Activated CD4-positive, alpha-beta T cell treated with anti-CD3 and anti-CD28 coated beads for 36 hours (primary cell): ENCODE measurements at regions not wholly inside any gene's neighbourhood (a gene's known extent, or its start where the extent isn't known, plus 50 kb on each side); places are given as distances from the start of the nearest gene placed in this dataset.

Experiments used
- ATAC-seq: fragments of 200-7000 bp; cut with Tn5 transposase; one replicate; pipeline ENCODE4 v1.10.0; 2021; ENCODE audit warnings: mild to moderate bottlenecking, moderate library complexity
- CTCF ChIA-PET: fragments of 350-600 bp; sonication (Branson Sonifier 250); formaldehyde crosslinking; loops from one replicate; lab custom pipeline; 2021; ENCODE audit warnings: antibody characterized with exemption; lab: Charles Lee
- POLR2A ChIA-PET: fragments of 350-600 bp; sonication (Branson Sonifier 250); formaldehyde crosslinking; loops from one replicate; lab custom pipeline; 2021; ENCODE audit warnings: antibody characterized with exemption, inconsistent platforms; lab: Charles Lee
- DNase-seq: peaks from one replicate; pipeline ENCODE4 v3.0.0-alpha.2; 2020
- H3K27ac Mint-ChIP-seq: one replicate; pipeline ENCODE4 v1.8.0; 2021; ENCODE audit warnings: mixed read lengths
- H3K27me3 Mint-ChIP-seq: one replicate; pipeline ENCODE4 v1.8.0; 2021; ENCODE audit warnings: mixed read lengths
- H3K36me3 Mint-ChIP-seq: one replicate; pipeline ENCODE4 v1.8.0; 2021; ENCODE audit warnings: low read depth, mixed read lengths
- H3K4me1 Mint-ChIP-seq: one replicate; pipeline ENCODE4 v1.8.0; 2021; ENCODE audit warnings: mixed read lengths
- H3K4me3 Mint-ChIP-seq: one replicate; pipeline ENCODE4 v1.8.0; 2021; ENCODE audit warnings: mild to moderate bottlenecking, moderate library complexity, mixed read lengths
- H3K9me3 Mint-ChIP-seq: one replicate; pipeline ENCODE4 v1.8.0; 2021; ENCODE audit warnings: low read depth, mixed read lengths
- intact Hi-C, 2 experiments: fragments of 100-400 bp; cut with DNase I in 1 of 2; cut with micrococcal nuclease in 1 of 2; formaldehyde crosslinking; loops; one replicate each; pipeline versions ENCODE4 v1.14.2 to v1.15.1; 2022 to 2024; cut with DNase I, micrococcal nuclease

GRCh38 chr2:16861530-16861929 is 195.9 kb upstream of the CYRIA start:
- Mint-ChIP-seq H3K36me3 (no peaks in the 10 kb centered on the region), H3K4me1 (no peaks in the 10 kb centered on the region), H3K9me3 (peaks cover 2% of the 10 kb centered on the region), H3K4me3 (no peak overlapping the region), H3K27me3 (no peaks in the 10 kb centered on the region), H3K27ac (no peak overlapping the region)
- ChIA-PET CTCF (no interaction called here), POLR2A (no interaction called here)
- DNase-seq: no peak
- intact Hi-C loops: no loop called here
- ATAC-seq: no peak

DNA sequence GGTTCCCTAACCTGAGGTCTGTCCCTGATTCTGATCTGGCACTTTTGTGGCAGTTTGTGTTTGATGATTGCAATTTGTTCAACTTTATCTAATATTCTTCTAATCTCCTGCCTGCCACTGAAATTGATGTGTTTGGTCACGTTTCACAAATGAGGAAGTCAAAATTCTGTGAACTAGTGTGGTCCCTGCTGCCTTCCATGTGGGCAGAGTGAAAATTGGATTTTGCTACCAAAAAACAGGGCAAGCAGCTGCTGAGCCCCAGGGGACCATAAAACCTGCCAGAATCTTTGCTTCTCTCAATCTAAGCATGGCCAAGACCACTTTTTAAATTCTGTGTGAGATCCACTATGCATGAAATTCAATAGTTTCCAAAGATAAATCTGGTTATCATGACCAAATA is 195.5 kb upstream of the CYRIA start:
- DNase-seq (no peak), ATAC-seq (no peak)
- Mint-ChIP-seq H3K9me3 (peaks cover 2% of the 10 kb centered on the region), H3K27me3 (no peaks in the 10 kb centered on the region), H3K36me3 (no peaks in the 10 kb centered on the region), H3K4me1 (no peaks in the 10 kb centered on the region), H3K27ac (no peak overlapping the region), H3K4me3 (no peak overlapping the region)
- CTCF ChIA-PET: no interaction called here
- intact Hi-C loops: no loop called here
- POLR2A ChIA-PET: no interaction called here

- Mint-ChIP-seq H3K4me3 (no peak overlapping the region), H3K27me3 (no peaks in the 10 kb centered on the region), H3K9me3 (peaks cover 2% of the 10 kb centered on the region), H3K36me3 (no peaks in the 10 kb centered on the region), H3K4me1 (no peaks in the 10 kb centered on the region), H3K27ac (no peak overlapping the region)
- intact Hi-C loops: no loop called here
- DNase-seq (no peak), ATAC-seq (no peak)
- ChIA-PET CTCF (no interaction called here), POLR2A (no interaction called here)
These were observed 195.0 kb upstream of the CYRIA start for GRCh38 chr2:16860627-16861026.

DNA sequence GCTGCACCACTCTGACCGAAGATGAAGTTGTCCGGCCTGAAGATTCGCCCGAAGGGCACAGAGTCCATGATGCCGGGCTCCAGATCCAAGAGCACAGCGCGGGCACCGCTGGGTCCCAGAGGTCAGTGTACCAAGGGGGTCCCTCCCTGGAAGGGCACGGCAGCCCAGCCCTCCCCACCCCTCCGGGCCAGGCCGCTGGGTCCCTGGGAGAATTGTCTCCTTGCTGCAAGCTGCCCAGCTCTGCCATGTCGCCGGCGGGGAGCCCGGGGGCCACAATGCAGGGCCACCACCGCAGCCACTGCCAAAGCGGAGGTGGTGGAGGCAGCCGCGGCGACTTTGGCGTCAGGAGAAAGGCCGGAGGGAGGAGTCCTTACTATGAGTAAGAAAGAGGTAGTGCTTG is 189.5 kb upstream of the CYRIA start:
- Mint-ChIP-seq H3K4me1 (no peaks in the 10 kb centered on the region), H3K9me3 (peaks cover 2% of the 10 kb centered on the region), H3K4me3 (no peak overlapping the region), H3K27ac (no peak overlapping the region), H3K27me3 (no peaks in the 10 kb centered on the region), H3K36me3 (no peaks in the 10 kb centered on the region)
- ATAC-seq: no peak
- CTCF ChIA-PET: no interaction called here
- intact Hi-C loops: no loop called here
- POLR2A ChIA-PET: no interaction called here
- DNase-seq: no peak

- no peak overlapping the region for H3K4me3 Mint-ChIP-seq
- H3K27me3 Mint-ChIP-seq: no peaks in the 10 kb centered on the region
- DNase-seq (no peak), ATAC-seq (no peak)
- H3K36me3 Mint-ChIP-seq: no peaks in the 10 kb centered on the region
- ChIA-PET CTCF (no interaction called here), POLR2A (no interaction called here)
- H3K4me1 Mint-ChIP-seq: no peaks in the 10 kb centered on the region
- H3K27ac Mint-ChIP-seq: no peak overlapping the region
- intact Hi-C loops: no loop called here
- H3K9me3 Mint-ChIP-seq: no peaks in the 10 kb centered on the region
These were observed 187.5 kb upstream of the CYRIA start for GRCh38 chr2:16853088-16853487.

DNA sequence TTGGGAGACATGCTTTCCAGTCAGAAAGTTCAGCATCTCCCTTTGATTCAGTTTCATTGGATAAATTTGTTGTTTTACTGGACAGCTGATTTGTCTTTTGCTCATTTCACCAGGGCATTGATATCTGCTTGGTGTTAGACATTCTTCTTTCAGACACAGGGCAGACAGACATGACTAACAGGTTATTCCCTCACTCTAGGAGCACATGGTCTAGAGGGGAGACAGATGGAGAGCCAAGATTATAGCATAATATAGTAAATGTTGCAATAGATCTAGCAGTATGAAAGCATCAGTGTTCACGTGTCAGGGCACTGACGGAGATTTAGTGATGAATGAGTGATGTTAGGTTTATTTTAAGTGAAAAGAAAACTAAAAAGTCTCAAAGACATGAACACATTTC is 187.0 kb upstream of the CYRIA start:
- no peaks in the 10 kb centered on the region for H3K27me3 Mint-ChIP-seq
- no peak for DNase-seq
- CTCF ChIA-PET: no interaction called here
- H3K36me3 Mint-ChIP-seq: no peaks in the 10 kb centered on the region
- H3K27ac Mint-ChIP-seq: no peak overlapping the region
- no peak overlapping the region for H3K4me3 Mint-ChIP-seq
- H3K4me1 Mint-ChIP-seq: no peaks in the 10 kb centered on the region
- no peaks in the 10 kb centered on the region for H3K9me3 Mint-ChIP-seq
- POLR2A ChIA-PET: no interaction called here
- intact Hi-C loops: no loop called here
- no peak for ATAC-seq

DNA sequence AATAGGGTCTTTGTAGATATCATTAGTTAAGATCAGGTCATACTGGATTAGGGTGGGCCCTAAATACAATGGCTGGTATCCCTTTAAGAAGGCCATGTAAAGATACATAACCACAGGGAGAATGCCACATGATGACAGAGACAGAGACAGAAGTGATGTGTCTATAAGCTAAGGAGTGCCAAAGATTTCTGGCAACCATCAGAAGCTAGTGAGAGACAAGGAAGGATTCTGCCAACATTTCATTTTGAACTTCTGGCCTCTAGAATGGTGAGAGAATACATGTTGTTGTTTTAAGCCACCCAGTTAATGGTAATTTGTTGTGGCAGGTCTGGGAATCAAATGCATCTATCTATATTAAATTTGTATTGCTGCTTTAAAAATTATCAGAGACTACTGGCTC is 185.5 kb upstream of the CYRIA start:
- intact Hi-C loops: no loop called here
- POLR2A ChIA-PET: no interaction called here
- CTCF ChIA-PET: no interaction called here
- Mint-ChIP-seq H3K36me3 (no peaks in the 10 kb centered on the region), H3K27me3 (no peaks in the 10 kb centered on the region), H3K9me3 (no peaks in the 10 kb centered on the region), H3K4me3 (no peak overlapping the region), H3K4me1 (no peaks in the 10 kb centered on the region), H3K27ac (no peak overlapping the region)
- ATAC-seq (no peak), DNase-seq (no peak)

- H3K4me1 Mint-ChIP-seq: no peaks in the 10 kb centered on the region
- H3K9me3 Mint-ChIP-seq: no peaks in the 10 kb centered on the region
- ChIA-PET POLR2A (no interaction called here), CTCF (no interaction called here)
- H3K36me3 Mint-ChIP-seq: no peaks in the 10 kb centered on the region
- intact Hi-C loops: no loop called here
- no peak for DNase-seq
- no peak overlapping the region for H3K27ac Mint-ChIP-seq
- H3K27me3 Mint-ChIP-seq: peaks cover 2% of the 10 kb centered on the region
- ATAC-seq: no peak
- H3K4me3 Mint-ChIP-seq: no peak overlapping the region
These were observed 175.0 kb upstream of the CYRIA start for GRCh38 chr2:16840496-16841172.

- intact Hi-C loops: no loop called here
- DNase-seq (no peak), ATAC-seq (peak; percentile 51)
- H3K4me1 Mint-ChIP-seq: no peaks in the 10 kb centered on the region
- ChIA-PET CTCF (no interaction called here), POLR2A (no interaction called here)
- H3K36me3 Mint-ChIP-seq: no peaks in the 10 kb centered on the region
- H3K9me3 Mint-ChIP-seq: no peaks in the 10 kb centered on the region
- H3K27ac Mint-ChIP-seq: no peak overlapping the region
- H3K27me3 Mint-ChIP-seq: no peaks in the 10 kb centered on the region
- H3K4me3 Mint-ChIP-seq: no peak overlapping the region
These were observed 167.3 kb upstream of the CYRIA start for GRCh38 chr2:16832910-16833309.

DNA sequence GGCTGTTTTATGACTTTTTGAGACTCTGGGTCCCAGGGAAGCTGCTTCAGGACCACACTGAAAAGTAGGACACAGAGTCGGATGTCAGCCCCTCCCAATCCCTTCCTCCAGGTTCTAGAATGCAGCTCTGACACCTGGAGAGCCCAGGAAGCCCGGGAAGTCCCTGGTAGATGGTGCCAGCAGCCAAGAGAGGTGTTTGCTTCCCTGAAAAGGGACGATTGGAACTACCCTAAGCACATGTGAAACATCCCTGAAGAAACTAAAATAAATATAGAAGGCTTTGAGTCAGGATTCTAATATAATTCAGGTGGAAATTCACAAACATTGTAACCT is 163.2 kb upstream of the CYRIA start:
- ChIA-PET CTCF (no interaction called here), POLR2A (no interaction called here)
- no peak overlapping the region for H3K4me3 Mint-ChIP-seq
- intact Hi-C loops: no loop called here
- ATAC-seq (no peak), DNase-seq (no peak)
- no peak overlapping the region for H3K27ac Mint-ChIP-seq
- H3K9me3 Mint-ChIP-seq: no peaks in the 10 kb centered on the region
- no peaks in the 10 kb centered on the region for H3K27me3 Mint-ChIP-seq
- H3K4me1 Mint-ChIP-seq: no peaks in the 10 kb centered on the region
- no peaks in the 10 kb centered on the region for H3K36me3 Mint-ChIP-seq

GRCh38 chr2:16828044-16828827 is 162.6 kb upstream of the CYRIA start:
- ChIA-PET POLR2A (no interaction called here), CTCF (no interaction called here)
- H3K27me3 Mint-ChIP-seq: no peaks in the 10 kb centered on the region
- no peaks in the 10 kb centered on the region for H3K9me3 Mint-ChIP-seq
- H3K4me3 Mint-ChIP-seq: no peak overlapping the region
- intact Hi-C loops: no loop called here
- H3K27ac Mint-ChIP-seq: no peak overlapping the region
- no peaks in the 10 kb centered on the region for H3K4me1 Mint-ChIP-seq
- no peak for ATAC-seq
- no peak for DNase-seq
- H3K36me3 Mint-ChIP-seq: no peaks in the 10 kb centered on the region

DNA sequence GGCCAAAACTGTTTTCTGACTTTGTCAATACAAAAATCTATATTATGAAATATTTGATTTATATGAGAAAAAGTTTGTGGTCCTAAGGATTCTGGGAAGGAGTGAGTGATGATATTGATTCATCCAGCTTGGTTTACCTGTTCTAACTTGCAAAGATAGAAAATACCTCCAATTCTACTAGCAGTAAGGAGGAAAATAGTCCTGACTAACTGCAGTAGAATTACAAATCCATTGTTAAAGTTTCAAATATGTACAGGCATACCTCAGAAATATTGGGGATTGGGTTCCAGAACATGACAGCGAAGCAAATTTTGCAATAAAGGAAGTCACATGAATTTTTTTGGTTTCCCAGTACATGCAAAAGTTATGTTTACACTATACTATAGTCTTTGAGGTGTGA is 158.8 kb upstream of the CYRIA start:
- H3K27ac Mint-ChIP-seq: no peak overlapping the region
- CTCF ChIA-PET: no interaction called here
- no peaks in the 10 kb centered on the region for H3K36me3 Mint-ChIP-seq
- H3K4me1 Mint-ChIP-seq: no peaks in the 10 kb centered on the region
- POLR2A ChIA-PET: no interaction called here
- ATAC-seq (no peak), DNase-seq (no peak)
- no peaks in the 10 kb centered on the region for H3K9me3 Mint-ChIP-seq
- intact Hi-C loops: no loop called here
- no peaks in the 10 kb centered on the region for H3K27me3 Mint-ChIP-seq
- H3K4me3 Mint-ChIP-seq: no peak overlapping the region
